ENCODE measurements at regions not wholly inside any gene's neighbourhood (a gene's known extent, or its start where the extent isn't known, plus 50 kb on each side); places are given as distances from the start of the nearest gene placed in this dataset.

- DNase-seq (ENCODE audit: extremely low read depth, low read depth), result no peak
These were observed 142.3 kb upstream of the SOX1 start for GRCh38 chr13:111924678-111925075.

GRCh38 chr13:111925146-111925875 is 141.6 kb upstream of the SOX1 start:
- DNase-seq (ENCODE audit: extremely low read depth, low read depth), result no peak

- no peak for DNase-seq (ENCODE audit: extremely low read depth, low read depth)
These were observed 140.3 kb upstream of the SOX1 start for GRCh38 chr13:111926501-111927180.

GRCh38 chr13:111927181-111927540 is 139.8 kb upstream of the SOX1 start:
- DNase-seq (ENCODE audit: extremely low read depth, low read depth), result no peak

- DNase-seq (ENCODE audit: extremely low read depth, low read depth), result no peak
These were observed 137.8 kb upstream of the SOX1 start for GRCh38 chr13:111929036-111929616.

- DNase-seq (ENCODE audit: extremely low read depth, low read depth), result no peak
These were observed 130.6 kb upstream of the SOX1 start for GRCh38 chr13:111936267-111936925.

- no peak for DNase-seq (ENCODE audit: extremely low read depth, low read depth)
These were observed 129.1 kb upstream of the SOX1 start for GRCh38 chr13:111937777-111938311.

- no peak for DNase-seq (ENCODE audit: extremely low read depth, low read depth)
These were observed 127.9 kb upstream of the SOX1 start for GRCh38 chr13:111938741-111939665.

GRCh38 chr13:111939666-111940278 is 127.2 kb upstream of the SOX1 start:
- no peak for DNase-seq (ENCODE audit: extremely low read depth, low read depth)

GRCh38 chr13:111940892-111941291 is 126.1 kb upstream of the SOX1 start:
- DNase-seq (ENCODE audit: extremely low read depth, low read depth), result no peak

GRCh38 chr13:111941845-111942447 is 125.0 kb upstream of the SOX1 start:
- DNase-seq (ENCODE audit: extremely low read depth, low read depth), result no peak

- no peak for DNase-seq (ENCODE audit: extremely low read depth, low read depth)
These were observed 123.6 kb upstream of the SOX1 start for GRCh38 chr13:111943229-111943795.

- DNase-seq (ENCODE audit: extremely low read depth, low read depth), result no peak
These were observed 122.8 kb upstream of the SOX1 start for GRCh38 chr13:111944171-111944583.

- DNase-seq (ENCODE audit: extremely low read depth, low read depth), result no peak
These were observed 121.9 kb upstream of the SOX1 start for GRCh38 chr13:111945086-111945485.

- no peak for DNase-seq (ENCODE audit: extremely low read depth, low read depth)
These were observed 120.7 kb upstream of the SOX1 start for GRCh38 chr13:111946214-111946613.

GRCh38 chr13:111947026-111947810 is 119.7 kb upstream of the SOX1 start:
- DNase-seq (ENCODE audit: extremely low read depth, low read depth), result no peak

- DNase-seq (ENCODE audit: extremely low read depth, low read depth), result no peak
These were observed 119.1 kb upstream of the SOX1 start for GRCh38 chr13:111947876-111948275.

- no peak for DNase-seq (ENCODE audit: extremely low read depth, low read depth)
These were observed 118.7 kb upstream of the SOX1 start for GRCh38 chr13:111948281-111948680.

Measured in NCI-H460 (cell line).